Pons (tissue), 1 donor: ENCODE measurements at regions not wholly inside any gene's neighbourhood (a gene's known extent, or its start where the extent isn't known, plus 50 kb on each side); places are given as distances from the start of the nearest gene placed in this dataset.

Source experiments
- DNase-seq: peaks from one replicate; pipeline ENCODE4 v3.0.0-alpha.2; 2016; ENCODE audit warnings: low spot score

DNA sequence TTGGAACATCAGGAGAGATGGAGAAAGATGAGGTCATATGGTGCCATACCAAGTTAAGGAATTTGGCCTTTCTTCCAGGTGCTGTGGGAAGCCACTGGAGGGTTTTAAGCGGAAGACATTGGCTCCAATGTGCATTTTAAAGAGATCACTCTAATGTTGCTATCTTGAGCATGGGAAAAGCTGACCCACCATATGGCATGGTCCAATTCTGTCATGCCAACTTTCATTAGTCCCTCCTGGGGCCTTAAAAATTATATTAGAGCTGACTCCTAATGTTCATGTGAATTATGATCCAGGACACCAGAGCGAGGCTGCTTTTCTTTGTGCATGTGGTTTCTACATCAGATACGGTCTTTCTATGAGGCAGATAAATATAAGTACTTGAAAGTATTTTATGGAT is 335.0 kb upstream of the TSHZ2 start:
- no peak for DNase-seq

DNA sequence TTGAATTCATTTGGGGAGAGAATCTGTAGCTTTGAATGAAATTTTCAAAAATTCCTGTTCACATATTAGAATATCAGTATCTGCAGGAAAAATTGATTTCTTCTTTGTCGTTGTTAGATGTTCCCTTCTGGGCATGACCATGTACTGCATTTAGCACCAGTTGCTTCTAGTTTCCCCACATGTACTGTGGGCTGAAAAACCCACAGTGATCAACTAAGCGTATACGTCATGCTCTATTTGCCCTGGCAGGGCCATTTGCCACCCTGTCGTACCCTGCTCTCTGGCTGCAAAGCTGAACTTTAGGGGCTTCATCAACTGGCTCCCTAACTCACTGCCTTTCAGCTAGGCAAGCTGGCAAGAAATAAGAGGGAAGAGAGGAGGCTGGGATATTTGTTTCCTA is 340.7 kb upstream of the TSHZ2 start:
- no peak for DNase-seq

DNA sequence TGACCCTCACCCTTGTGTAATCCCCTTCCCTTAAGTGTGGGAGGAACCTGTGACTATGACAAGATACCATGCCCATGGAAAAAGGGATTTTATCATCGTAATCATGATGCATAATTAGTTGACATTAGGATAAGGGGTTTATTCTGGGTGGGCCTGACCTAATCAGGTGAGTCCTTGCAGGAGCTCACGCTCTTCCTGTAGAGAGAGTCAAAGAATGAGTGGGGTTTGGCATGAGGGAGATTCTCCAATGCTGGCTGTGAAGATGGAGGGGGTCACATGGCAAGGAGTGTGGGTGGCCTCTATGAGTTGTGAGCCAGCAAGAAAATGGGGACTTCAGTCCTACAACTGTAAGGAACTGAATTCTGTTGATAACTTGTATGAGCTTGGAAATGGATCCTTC is 342.0 kb upstream of the TSHZ2 start:
- no peak for DNase-seq

DNA sequence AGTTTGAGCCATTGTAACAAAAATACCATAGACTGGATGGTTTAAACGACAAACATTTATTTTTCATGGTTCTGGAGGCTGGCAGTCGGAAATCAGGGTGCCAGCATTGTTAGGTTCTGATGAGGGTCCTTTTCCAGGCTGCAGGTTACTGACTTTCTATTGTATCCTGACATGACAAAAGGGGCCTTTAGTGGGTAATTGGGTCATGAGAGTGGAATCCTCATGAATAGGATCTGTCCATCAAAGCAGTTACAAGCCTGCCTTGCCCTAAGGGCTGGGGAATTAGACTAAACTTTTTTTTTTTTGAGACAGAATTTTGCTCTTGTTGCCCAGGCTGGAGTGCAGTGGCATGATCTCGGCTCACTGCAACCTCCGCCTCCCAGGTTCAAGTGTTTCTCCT is 347.9 kb upstream of the TSHZ2 start:
- no peak for DNase-seq

DNA sequence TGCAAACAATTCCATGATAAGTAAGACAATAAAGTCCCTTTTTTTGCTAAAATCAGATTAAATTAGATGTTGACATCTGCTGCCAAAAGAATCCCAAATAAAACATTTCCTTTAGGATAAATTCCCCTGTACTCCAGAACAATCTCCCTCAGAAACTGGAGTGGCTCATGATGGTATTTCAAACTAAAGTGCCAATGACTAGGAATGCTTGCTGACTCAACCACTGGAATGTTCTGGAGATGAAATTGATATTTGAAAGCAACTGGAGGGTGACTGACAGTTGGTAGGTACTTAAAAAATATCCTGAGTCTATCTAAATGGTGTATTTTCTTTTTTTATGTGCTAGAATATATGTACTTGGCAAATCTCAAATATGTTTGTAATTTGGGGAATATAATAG is 350.1 kb upstream of the TSHZ2 start:
- DNase-seq: no peak

DNA sequence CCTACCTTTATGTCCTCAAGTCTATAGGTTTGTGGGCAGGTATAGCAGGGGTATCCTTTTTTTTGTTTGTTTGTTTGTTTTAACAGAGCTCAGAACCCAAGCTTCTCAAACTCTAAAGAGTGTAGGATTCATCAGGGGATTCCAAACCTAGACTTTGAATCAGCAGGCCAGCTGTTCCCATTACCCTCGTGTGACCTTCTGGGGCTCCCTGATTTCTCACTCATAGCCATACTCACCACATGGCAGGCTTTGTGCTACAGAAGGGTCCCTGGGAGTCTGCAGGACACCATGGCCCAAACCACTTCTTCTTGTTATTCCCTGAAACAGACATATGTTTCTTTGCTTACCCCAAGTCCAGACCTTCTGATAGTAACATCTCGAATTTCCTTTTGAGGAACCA is 350.8 kb upstream of the TSHZ2 start:
- no peak for DNase-seq

DNA sequence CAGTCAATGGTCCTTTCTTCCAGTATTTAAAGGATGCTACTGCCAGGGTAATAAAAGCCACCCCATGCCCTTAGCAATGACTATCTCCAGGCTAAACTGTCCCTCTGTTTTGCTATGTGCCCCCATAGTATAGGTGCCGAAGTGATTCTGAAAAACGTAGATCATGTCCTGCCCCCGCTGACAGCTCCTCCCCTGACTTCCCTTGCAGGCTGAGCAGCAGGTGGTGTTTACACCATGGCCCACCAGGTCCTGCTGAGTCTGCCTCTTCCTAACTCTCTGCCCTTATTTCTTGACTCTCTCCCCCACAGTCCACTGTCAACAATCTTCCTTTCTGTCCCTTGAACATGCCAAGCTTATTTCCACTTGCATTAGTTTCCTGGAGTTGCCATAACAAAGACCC is 352.5 kb upstream of the TSHZ2 start:
- no peak for DNase-seq

DNA sequence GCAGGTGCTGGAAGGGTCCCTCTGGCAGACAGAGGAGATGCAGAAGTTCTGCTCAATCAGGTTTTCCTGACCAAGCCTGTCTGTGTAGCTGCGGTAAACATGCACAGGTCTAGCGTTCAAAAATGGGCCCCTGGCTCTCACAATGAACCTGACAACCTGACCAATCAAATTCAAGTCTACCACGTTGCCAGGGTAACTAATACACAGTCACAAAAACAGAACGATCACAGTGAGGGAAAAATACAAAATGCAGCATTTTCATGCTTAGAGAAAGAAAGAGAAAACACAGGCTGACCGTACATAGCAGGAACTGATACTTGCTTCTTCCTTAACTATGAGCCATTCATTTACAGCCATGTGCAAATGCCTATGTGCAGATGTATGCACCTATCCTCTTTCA is 353.1 kb upstream of the TSHZ2 start:
- no peak for DNase-seq

DNA sequence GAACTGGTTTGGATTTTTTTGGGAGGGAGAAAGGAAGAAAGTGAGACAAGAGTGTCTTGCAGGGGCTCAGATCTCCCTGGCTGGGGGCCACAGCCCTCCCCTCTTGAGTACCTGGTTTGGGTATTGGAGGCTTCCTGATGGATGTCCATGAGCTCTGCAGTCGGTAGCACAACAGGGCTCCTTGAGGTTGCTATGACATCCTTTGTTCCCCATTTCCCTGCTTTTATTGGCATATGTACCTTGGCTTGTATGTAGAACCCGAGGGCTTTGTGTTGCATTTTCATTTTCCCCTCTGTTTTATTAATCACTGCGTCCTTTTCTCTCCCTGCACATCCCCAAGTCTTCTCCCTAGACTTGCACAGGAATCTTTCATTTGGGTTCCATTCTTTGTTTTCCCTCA is 355.5 kb upstream of the TSHZ2 start:
- DNase-seq: no peak

DNA sequence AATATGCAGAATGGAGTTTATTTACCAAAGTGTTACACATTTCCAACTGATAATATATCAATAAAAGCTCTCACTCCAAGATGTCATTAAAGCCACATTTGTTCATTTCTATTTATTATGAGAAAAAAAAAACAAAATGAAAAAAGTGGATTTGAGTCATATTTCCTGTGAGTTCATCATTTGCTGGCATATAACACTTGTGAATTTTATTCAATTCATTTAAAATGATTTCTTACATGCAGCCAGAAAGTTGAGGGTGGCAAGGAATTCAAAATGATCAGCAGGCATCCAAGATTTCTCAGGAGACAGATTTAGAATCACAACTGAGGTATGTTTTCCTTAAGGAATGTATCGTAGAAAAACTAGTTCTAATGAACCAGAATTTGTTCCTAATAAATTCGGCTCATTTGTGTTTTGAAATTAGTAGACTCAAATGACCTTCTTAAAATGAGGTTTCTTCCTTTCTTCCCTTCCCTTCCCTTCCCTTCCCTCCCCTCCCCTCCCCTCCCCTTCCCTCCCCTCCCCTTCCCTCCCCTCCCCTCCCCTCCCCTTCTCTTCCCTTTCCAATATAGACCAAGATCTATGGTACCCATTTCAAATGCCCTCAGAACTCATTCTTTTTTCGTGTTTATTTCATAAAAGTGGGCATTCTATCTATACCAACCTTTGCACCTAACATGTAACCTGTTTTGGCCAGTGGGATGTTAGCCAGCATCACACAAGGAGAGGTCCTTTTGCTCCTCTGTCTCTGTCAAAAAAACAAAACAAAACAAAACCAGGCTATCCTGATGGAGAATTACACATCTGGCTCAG is 357.9 kb upstream of the TSHZ2 start:
- DNase-seq: no peak

DNA sequence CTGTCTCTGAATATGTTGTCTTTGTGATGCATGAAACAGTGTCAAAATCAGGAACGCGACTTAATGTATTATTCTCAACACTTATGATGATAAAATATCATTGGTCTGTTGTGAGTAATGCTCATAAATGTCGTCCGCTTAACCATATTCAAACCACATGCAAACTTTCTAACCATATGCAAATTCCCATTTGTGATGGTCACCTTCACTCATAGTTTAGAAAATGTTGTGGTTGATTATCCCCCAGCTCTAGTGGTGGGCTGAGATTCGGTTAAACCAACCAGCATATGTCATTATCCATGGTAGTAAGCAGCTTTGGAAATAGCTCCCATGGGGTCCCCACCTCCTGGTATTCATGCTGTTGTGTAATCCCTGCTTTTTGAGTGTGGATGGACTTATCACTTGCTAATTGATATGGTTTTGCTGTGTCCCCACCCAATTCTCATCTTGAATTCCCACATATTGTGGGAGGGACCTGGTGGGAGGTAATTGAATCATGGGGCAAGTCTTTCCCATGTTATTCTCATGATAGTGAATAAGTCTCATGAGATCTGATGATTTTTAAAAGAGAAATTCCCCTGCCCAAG is 360.0 kb upstream of the TSHZ2 start:
- no peak for DNase-seq

DNA sequence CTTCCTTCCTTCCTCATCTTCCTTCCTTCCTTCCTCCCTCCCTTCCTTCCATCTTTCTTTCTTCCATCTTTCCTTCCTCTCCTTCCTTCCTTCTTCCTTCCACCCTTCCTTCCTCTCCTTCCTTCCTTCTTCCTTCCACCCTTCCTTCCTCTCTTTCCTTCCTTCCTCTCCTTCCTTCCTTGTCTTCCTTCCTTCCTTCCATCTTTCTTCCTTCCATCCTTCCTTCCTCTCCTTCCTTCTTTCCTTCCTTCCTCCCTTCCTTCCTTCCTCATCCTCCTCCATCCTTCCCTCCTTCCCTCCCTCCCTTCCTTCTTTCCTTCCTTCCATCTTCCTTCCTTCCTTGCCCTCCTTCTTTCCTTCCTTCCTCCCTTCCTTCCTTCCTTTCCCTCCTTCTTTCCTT is 361.4 kb upstream of the TSHZ2 start:
- DNase-seq: no peak

DNA sequence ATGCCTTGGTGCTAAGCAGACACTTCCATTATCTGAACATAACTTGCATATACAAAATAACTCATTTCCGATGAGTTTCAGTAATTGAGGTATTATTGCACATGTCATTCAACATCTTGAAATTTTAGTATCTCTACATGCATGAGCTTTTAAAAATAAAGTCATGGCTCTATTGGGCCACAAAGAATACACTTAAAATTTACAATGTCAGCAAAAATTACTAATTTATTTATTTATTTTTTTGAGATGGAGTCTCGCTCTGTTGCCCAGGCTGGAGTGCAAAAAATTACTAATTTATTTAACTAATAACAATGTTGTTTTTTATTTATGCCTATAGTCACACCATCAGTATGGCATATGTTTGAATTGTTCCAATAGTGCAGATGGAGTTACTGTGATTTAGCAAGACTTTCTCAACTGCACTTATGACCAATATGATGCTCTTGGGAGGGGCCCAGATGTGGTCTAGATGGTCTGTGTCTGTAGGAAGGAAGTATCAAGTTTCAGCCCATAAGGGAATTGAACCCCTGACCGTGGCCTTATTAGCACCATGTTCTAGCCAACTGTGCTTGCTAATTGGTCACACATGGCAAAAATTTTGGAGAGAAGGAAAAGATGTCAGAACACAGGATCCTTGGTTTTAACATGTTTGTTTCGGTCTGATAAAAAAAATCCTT is 370.7 kb upstream of the TSHZ2 start:
- DNase-seq: no peak

DNA sequence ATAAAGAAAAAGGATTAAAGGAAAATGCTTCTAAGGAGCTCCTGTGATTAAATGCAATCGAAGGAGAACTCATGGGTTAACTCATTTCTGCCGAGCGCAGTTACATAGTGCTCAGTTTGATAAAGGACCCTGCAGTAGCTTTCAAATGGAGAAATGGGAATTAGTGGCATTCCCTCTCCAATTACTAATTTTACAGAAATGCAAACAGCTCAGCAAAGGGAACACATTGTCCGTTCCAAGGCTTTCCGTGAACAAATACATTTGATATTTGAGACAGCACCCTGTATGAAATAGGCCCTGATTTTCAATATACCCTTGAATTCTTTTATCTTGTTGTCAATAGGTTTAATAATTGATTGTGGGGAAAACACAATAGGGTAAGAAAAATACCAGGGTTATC is 375.9 kb upstream of the TSHZ2 start:
- DNase-seq: no peak

DNA sequence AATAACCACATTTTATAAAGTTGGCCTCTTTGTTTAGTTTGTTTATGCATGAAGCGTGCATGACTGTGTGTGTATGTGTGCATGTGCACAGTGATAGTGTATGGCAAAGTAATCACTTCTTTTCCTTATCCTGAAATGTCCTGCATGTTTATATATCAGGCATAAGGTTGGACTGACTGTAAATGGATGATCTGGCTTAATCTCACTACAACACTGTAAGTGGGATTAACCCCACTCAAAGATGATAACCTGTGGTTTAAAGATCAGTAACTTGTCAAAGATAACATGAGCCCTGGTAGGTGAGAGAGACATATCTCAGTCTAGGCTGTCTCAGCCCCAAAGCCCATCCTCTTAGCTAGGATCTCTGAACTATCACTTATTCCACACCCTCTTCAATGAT is 376.6 kb upstream of the TSHZ2 start:
- DNase-seq: no peak

DNA sequence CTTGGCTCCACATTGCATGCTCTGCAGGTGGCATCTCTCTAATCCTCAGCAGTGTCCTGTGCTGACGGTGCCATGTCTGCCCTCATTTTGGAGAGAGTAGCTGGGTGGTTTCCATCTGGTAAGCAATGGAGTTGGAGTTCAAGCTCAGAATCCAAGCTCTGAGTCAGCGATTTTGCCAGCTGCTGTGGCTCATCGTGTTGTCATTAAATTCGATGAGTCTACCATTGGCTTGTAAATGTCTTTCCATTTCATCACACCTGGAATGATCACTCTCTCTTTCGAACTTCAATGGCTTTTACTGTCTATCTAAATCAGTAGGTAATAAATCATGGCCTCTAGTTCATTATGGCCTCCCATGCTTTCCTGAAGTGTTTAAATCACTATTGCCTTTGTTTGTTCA is 378.5 kb upstream of the TSHZ2 start:
- no peak for DNase-seq

DNA sequence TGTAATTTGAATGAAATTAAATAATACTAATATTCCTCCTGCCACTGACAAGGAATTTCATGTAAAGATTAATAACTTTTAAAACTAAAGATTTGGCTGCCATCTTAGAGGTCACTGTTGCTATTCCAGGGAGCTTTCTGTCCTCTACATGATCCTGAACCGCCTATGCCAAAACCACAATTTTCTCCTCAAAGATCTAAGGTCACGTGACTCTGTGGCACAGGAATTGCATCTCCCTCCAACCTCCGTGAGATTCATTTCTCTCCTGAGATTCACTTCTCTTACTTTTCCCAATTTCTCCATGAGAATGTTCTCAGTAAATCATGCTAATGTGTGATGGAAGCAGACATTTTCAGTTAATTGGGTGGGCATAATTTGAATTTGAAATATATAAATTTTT is 379.6 kb upstream of the TSHZ2 start:
- no peak for DNase-seq

DNA sequence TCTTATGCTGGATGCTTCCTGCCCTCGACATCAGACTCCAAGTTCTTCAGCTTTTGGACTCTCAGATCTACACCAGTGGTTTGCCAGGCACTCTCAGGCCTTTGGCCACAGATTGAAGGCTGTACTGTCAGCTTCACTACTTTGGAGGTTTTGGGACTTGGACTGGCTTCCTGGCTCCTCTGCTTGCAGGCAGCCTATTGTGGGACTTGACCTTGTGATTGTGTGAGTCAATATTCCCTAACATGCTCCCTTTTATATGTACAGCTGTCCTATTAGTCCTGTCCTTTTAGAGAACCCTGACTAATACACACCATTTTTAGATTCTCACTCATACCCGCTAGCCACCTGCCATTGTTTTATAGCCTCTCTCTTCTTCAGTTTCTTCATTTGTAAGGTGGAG is 382.1 kb upstream of the TSHZ2 start:
- DNase-seq: no peak

DNA sequence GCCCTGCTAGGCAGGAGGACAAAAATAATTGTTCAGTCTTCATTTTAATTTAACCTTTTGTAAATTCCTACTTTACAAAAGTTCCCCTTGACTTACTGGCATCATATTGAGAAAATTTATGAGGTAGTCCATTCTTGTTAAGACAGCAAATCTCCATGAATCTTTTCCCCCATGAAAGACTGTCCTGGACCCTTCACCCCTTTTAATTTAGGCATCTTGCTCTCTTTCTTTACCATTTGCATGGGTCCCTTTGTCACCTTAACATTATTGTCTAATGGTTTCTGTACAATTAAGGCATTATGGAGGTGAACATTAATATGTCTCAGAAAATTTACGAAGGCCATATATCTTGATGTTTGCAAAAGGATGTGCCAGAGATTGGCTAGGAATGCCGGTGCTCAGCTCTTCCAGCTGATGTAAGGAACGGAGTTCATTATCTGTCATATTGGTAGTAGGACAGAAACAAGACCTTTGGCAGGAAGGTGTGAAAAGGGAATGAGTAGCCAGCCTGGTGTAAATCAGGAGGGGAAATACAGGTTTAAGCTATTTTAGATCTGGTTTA is 382.8 kb upstream of the TSHZ2 start:
- no peak for DNase-seq

DNA sequence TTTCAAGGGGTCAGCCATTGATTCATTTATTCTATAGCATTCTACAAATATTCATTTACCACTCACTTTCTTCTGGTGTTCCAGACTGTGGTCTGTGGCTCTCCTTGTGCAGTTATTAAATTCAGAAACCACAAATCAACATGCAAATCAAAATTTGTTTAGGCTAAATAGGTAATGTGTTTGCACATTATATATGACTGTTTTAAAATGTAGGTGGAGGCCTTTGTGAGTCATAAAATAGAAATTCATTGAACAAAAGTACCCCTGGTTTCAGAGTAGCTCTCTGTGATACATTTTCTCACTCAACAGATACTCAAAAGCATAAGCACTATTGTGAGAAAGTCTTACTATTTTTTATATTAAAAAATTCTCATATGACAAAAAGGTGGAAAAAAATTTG is 385.5 kb upstream of the TSHZ2 start:
- no peak for DNase-seq

DNA sequence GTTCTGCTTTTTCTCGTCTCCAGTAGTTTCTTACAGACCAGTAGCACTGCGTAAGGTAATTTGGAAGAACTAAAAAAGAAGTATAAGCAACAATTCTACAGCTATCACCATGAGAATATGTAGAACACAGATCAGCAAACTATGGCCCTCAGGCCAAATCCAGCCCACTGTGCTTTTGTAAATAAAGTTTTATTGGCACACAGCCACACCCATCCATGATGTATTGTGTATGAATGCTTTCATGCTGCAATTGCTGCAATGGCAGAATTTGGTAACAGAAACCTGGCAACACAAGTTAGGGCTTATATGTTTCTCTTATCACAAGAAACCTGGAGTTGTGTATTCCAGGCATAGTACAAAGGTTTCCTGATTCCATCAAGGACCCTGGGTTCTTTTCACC is 386.8 kb upstream of the TSHZ2 start:
- no peak for DNase-seq

DNA sequence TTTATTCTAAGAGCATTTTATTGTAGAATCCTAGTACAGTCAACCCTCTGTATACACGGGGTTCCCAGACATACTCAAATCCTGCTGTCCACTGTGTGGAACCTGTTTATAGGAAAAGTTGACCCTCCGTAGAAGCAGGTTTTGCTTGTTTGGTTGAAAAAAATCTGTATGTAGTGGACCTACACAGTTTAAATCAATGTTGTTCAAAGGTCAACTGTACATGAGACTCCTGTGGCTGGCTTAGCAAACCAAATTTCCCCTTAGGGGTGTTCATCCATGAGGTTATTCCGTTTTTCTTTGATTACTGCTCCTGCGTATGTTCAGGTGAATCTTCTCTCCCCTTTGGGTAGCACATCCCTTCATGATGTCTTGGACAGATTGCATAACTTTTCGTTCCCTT is 387.0 kb upstream of the ZFP64 start:
- no peak for DNase-seq

DNA sequence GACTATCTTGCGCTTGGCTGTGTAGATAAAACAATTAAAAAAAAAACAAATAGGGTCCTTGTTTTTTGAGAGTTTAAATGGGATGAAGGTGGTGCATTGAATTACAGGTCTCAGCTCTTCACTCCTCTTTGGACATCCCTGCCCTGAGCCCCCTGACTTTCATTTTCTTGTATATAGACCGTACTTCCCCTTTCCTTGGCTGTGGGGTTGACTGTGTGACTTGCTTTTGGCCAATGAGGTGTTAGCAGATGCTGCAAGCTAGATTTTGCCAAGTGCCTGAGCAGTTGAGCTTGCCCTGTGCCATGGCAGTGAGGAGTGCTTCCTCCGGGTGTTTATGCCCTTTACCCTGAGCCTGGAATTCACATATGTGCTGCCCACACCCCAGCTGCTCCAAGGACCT is 386.1 kb upstream of the ZFP64 start:
- no peak for DNase-seq
